SU-DHL-6 (cell line): ENCODE measurements at regions not wholly inside any gene's neighbourhood (a gene's known extent, or its start where the extent isn't known, plus 50 kb on each side); places are given as distances from the start of the nearest gene placed in this dataset.
"Not testable (repeated sequence)": the region's sequence is repeated elsewhere in the genome, so short reads cannot be mapped to it uniquely, and the experiment has no call there.

ENCODE experiments used
- H2AFZ ChIP-seq: fragments of 200-600 bp; sonication (generic); 2 replicates; pipeline ENCODE4 v1.6.1; 2014; ENCODE audit warnings: low read depth, mild to moderate bottlenecking, moderate library complexity, mixed read lengths, antibody characterized with exemption, low read length; ENCODE audit not compliant: severe bottlenecking
- H3F3A ChIP-seq: fragments of 200-600 bp; shearing (Covaris generic); 2 replicates; pipeline ENCODE4 v1.6.0; 2016; ENCODE audit warnings: antibody characterized with exemption, mild to moderate bottlenecking; ENCODE audit not compliant: insufficient read depth
- H3K27ac ChIP-seq: fragments of 200-600 bp; sonication (generic); 2 replicates; pipeline ENCODE4 v1.5.1; 2016; ENCODE audit warnings: low read depth, mild to moderate bottlenecking, low read length, moderate library complexity, mixed read lengths
- H3K27me3 ChIP-seq: fragments of 200-600 bp; sonication (generic), shearing (Covaris generic); 2 replicates; pipeline ENCODE4 v1.6.0; 2014; ENCODE audit warnings: mild to moderate bottlenecking, low read length
- H3K36me3 ChIP-seq: fragments of 200-600 bp; sonication (generic); 2 replicates; pipeline ENCODE4 v1.6.1; 2014; ENCODE audit warnings: mild to moderate bottlenecking, low read length, mixed read lengths
- H3K4me2 ChIP-seq: fragments of 300-600, 200-600 bp; shearing (Covaris generic), sonication (generic); 2 replicates; pipeline ENCODE4 v1.6.0; 2014; ENCODE audit warnings: low read length, low read depth, mild to moderate bottlenecking; ENCODE audit not compliant: poor library complexity, severe bottlenecking
- H3K4me3 ChIP-seq: fragments of 200-600 bp; sonication (generic); 2 replicates; pipeline ENCODE4 v1.5.1; 2014; ENCODE audit warnings: antibody characterized with exemption, low read length, mild to moderate bottlenecking, mixed read lengths; ENCODE audit not compliant: insufficient read depth, poor library complexity, severe bottlenecking
- H3K79me2 ChIP-seq: fragments of 200-600 bp; sonication (generic); 2 replicates; pipeline ENCODE4 v1.6.1; 2014; ENCODE audit warnings: mild to moderate bottlenecking, low read length, moderate library complexity; ENCODE audit not compliant: insufficient read depth
- H3K9ac ChIP-seq: fragments of 200-600 bp; sonication (generic); 2 replicates; pipeline ENCODE4 v1.7.0; 2014; ENCODE audit warnings: mild to moderate bottlenecking, low read length
- H3K9me2 ChIP-seq: fragments of 200-600 bp; sonication (generic); replicated peaks from 2 replicates; pipeline ENCODE4 v1.6.1; 2014; ENCODE audit warnings: low read length; ENCODE audit not compliant: insufficient read depth
- H3K9me3 ChIP-seq: fragments of 200-600 bp; sonication (generic); 2 replicates; pipeline ENCODE4 v1.6.1; 2014; ENCODE audit warnings: low read length, mixed read lengths; ENCODE audit not compliant: insufficient read depth
- H4K20me1 ChIP-seq: fragments of 200-600 bp; sonication (generic); 2 replicates; pipeline ENCODE4 v1.6.1; 2014; ENCODE audit warnings: low read depth, mild to moderate bottlenecking, antibody characterized with exemption, low read length, moderate library complexity, mixed read lengths
- CTCF ChIP-seq: fragments of 200-600 bp; sonication (generic); IDR thresholded peaks from one replicate; pipeline ENCODE4 v1.5.1; 2017; ENCODE audit warnings: antibody characterized with exemption, mild to moderate bottlenecking, low read length, moderate library complexity; ENCODE audit not compliant: insufficient read depth, poor library complexity, severe bottlenecking
- EZH2phosphoT487 ChIP-seq: fragments of 200-600 bp; sonication (generic), shearing (Covaris generic); conservative IDR thresholded peaks from 2 replicates; pipeline ENCODE4 v1.6.1; 2018; ENCODE audit warnings: mild to moderate bottlenecking, antibody characterized with exemption, low read length, moderate library complexity, mixed read lengths

DNA sequence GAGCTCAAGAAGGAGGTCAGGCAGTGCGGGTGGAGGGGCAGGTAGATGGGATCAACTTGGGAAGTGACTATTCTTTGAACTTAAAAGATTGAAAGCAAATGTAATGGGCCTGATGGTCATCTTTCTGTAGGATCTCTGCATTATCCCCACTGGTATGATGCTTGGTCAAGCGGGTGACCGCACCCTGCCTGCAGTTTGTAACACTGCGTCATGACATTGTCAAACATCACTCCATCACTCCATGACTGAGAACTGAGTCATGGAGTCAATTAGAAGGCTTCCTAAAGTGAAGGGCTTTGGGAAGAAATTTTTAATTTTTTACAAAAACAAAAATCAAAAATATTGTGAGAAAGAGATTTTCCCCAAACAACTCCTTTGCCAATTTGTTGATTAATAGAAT lies 62.4 kb upstream of the BMAL1 start:
- Histone ChIP-seq H3K4me2 (no peak overlapping the region), H4K20me1 (no peaks in the 10 kb centered on the region), H3K27me3 (no peaks in the 10 kb centered on the region), H3K9me3 (no peaks in the 10 kb centered on the region), H2AFZ (no peak overlapping the region), H3K79me2 (no peaks in the 10 kb centered on the region), H3K9me2 (no peaks in the 10 kb centered on the region), H3K4me3 (no peak overlapping the region), H3K27ac (no peak overlapping the region), H3K36me3 (no peaks in the 10 kb centered on the region), H3K9ac (no peak overlapping the region), H3F3A (no peaks in the 10 kb centered on the region)
- TF ChIP-seq CTCF (no peak), EZH2phosphoT487 (no peak)

DNA sequence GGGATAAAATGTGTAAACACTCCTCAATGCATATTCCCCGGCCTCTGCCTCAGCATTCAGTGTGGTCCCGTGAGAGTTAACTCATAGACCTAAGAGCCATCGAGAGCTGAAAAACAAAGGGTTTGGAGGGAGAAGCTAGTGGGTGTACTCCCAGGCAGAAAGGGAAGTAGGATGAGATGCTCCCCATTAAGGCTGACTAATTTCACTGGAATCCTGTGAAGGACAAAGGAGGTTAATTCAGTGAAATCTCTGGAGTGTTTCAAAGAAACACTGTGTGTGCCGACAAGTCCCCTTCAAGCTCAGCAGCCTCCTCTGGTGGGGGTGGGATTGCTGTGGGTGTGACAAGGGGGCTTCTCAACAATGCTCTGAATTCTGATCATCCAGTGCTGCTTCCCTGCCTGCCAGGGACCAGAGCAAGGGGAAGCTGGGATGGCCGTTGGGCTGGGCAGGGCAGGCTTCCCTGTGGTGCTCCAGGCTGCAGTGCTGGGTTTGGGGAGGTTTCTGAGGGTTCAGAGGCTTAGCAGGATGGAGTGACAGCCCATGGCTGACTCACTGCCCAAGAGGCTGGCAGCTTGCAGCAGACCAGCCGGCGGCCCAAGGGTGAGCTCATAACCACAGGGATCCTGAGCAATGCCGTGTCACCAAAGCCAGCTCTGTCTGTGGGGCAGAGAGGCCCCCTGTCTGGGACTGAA lies 61.4 kb upstream of the BMAL1 start:
- H3K9me3 ChIP-seq: no peaks in the 10 kb centered on the region
- H3K9ac ChIP-seq: no peak overlapping the region
- no peaks in the 10 kb centered on the region for H3K27me3 ChIP-seq
- no peak for TF ChIP-seq EZH2phosphoT487
- TF ChIP-seq CTCF: no peak
- no peaks in the 10 kb centered on the region for H3K9me2 ChIP-seq
- no peaks in the 10 kb centered on the region for H3F3A ChIP-seq
- H2AFZ ChIP-seq: no peak overlapping the region
- H3K4me3 ChIP-seq: no peak overlapping the region
- no peaks in the 10 kb centered on the region for H3K36me3 ChIP-seq
- no peaks in the 10 kb centered on the region for H4K20me1 ChIP-seq
- H3K4me2 ChIP-seq: no peak overlapping the region
- H3K79me2 ChIP-seq: no peaks in the 10 kb centered on the region
- no peak overlapping the region for H3K27ac ChIP-seq

- no peak for TF ChIP-seq CTCF
- TF ChIP-seq EZH2phosphoT487: no peak
- no peaks in the 10 kb centered on the region for H3F3A ChIP-seq
- no peak overlapping the region for H3K9ac ChIP-seq
- no peaks in the 10 kb centered on the region for H3K9me2 ChIP-seq
- no peaks in the 10 kb centered on the region for H3K27me3 ChIP-seq
- H3K4me3 ChIP-seq: no peak overlapping the region
- no peak overlapping the region for H3K4me2 ChIP-seq
- no peak overlapping the region for H2AFZ ChIP-seq
- no peaks in the 10 kb centered on the region for H3K36me3 ChIP-seq
- H4K20me1 ChIP-seq: no peaks in the 10 kb centered on the region
- no peak overlapping the region for H3K27ac ChIP-seq
- no peaks in the 10 kb centered on the region for H3K79me2 ChIP-seq
- H3K9me3 ChIP-seq: no peaks in the 10 kb centered on the region
These were observed 60.9 kb upstream of the BMAL1 start for GRCh38 chr11:13216711-13217075.

DNA sequence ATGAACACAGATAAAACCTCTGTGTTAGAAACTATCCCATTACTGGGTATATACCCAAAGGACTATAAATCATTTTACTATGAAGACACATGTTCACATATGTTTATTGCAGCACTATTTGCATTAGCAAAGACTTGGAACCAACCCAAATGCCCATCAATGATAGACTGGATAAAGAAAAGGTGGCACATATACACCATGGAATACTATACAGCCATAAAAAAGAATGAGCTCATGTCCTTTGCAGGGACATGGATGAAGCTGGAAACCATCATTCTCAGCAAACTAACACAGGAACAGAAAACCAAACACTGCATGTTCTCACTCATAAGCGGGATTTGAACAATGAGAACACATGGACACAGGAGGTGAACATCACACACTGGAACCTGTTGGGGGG lies 58.9 kb upstream of the BMAL1 start:
- not testable (repeated sequence) for H3K4me3 ChIP-seq, H3F3A ChIP-seq, H3K79me2 ChIP-seq, H3K4me2 ChIP-seq, H3K27ac ChIP-seq, H4K20me1 ChIP-seq, H3K9me2 ChIP-seq, H3K27me3 ChIP-seq, H3K9ac ChIP-seq, H2AFZ ChIP-seq, H3K36me3 ChIP-seq, H3K9me3 ChIP-seq
